CD4-positive, alpha-beta T cell (primary cell): ENCODE measurements at regions not wholly inside any gene's neighbourhood (a gene's known extent, or its start where the extent isn't known, plus 50 kb on each side); places are given as distances from the start of the nearest gene placed in this dataset.

ENCODE experiments used
- ATAC-seq: fragments of 200-7000 bp; cut with Tn5 transposase; one replicate; pipeline ENCODE4 v1.10.0; 2022; ENCODE audit warnings: mild to moderate bottlenecking; ENCODE audit not compliant: poor library complexity
- CTCF ChIA-PET: fragments of 350-600 bp; sonication (Branson Sonifier 250); formaldehyde crosslinking; loops from one replicate; lab custom pipeline; 2021; ENCODE audit warnings: antibody characterized with exemption, inconsistent platforms; lab: Charles Lee
- POLR2A ChIA-PET: fragments of 350-600 bp; sonication (Branson Sonifier 250); formaldehyde crosslinking; loops from one replicate; lab custom pipeline; 2021; ENCODE audit warnings: antibody characterized with exemption, inconsistent platforms; lab: Charles Lee
- DNase-seq, 14 experiments: peaks; one replicate each; pipeline ENCODE4 v3.0.0-alpha.2; 2013 to 2020; ENCODE audit warnings: mixed read lengths in 2 of 14
- H3K27ac ChIP-seq, 2 donors: one replicate each; pipeline versions ENCODE4 v1.5.1 to v1.7.0; 2013; ENCODE audit warnings: low read length in 2 of 2, low read depth in 1 of 2, mild to moderate bottlenecking in 1 of 2
- H3K27me3 ChIP-seq, 2 experiments: 1 replicate in 1 of 2; 2 replicates in 1 of 2; pipeline versions ENCODE4 v1.6.1 to v1.7.0; 2013; ENCODE audit warnings: low read length in 2 of 2, control low read depth in 1 of 2, mild to moderate bottlenecking in 1 of 2, moderate library complexity in 1 of 2; ENCODE audit not compliant: insufficient read depth in 2 of 2, control insufficient read depth in 1 of 2
- H3K36me3 ChIP-seq: one replicate; pipeline ENCODE4 v1.6.1; 2013; ENCODE audit warnings: low read length, control low read depth; ENCODE audit not compliant: insufficient read depth
- H3K4me1 ChIP-seq: one replicate; pipeline ENCODE4 v1.6.1; 2013; ENCODE audit warnings: low read length, control low read depth; ENCODE audit not compliant: insufficient read depth
- H3K4me3 ChIP-seq: one replicate; pipeline ENCODE4 v1.5.1; 2013; ENCODE audit warnings: mild to moderate bottlenecking, low read length, moderate library complexity
- H3K9me3 ChIP-seq, 2 experiments: 1 replicate in 1 of 2; 2 replicates in 1 of 2; pipeline versions ENCODE4 v1.6.1 to v1.7.0; 2013; ENCODE audit warnings: low read length in 2 of 2, mild to moderate bottlenecking in 2 of 2, control low read depth in 1 of 2, moderate library complexity in 1 of 2; ENCODE audit not compliant: control insufficient read depth in 1 of 2, insufficient read depth in 1 of 2
- H3K27ac Mint-ChIP-seq: one replicate; pipeline ENCODE4 v1.8.0; 2020; ENCODE audit warnings: mixed read lengths
- H3K27me3 Mint-ChIP-seq: one replicate; pipeline ENCODE4 v1.8.0; 2021; ENCODE audit warnings: mixed read lengths
- H3K36me3 Mint-ChIP-seq: one replicate; pipeline ENCODE4 v1.8.0; 2021; ENCODE audit warnings: low read depth, mixed read lengths
- H3K4me1 Mint-ChIP-seq: one replicate; pipeline ENCODE4 v1.8.0; 2021; ENCODE audit warnings: low read depth, mixed read lengths
- H3K4me3 Mint-ChIP-seq: one replicate; pipeline ENCODE4 v1.8.0; 2020; ENCODE audit warnings: mild to moderate bottlenecking, mixed read lengths
- H3K9me3 Mint-ChIP-seq: one replicate; pipeline ENCODE4 v1.8.0; 2020; ENCODE audit warnings: mixed read lengths
- intact Hi-C, 2 experiments: fragments of 100-400 bp; cut with DNase I in 1 of 2; cut with micrococcal nuclease in 1 of 2; formaldehyde crosslinking; loops; one replicate each; pipeline versions ENCODE4 v1.15.1 to v1.9.0; 2023 to 2025; cut with DNase I, micrococcal nuclease
- TF ChIP-seq, protein P1 (sequence below): fragments of 200-600 bp; IDR thresholded peaks from one replicate; pipeline ENCODE4 v1.8.0; 2022; ENCODE audit warnings: antibody characterized with exemption, mild to moderate bottlenecking

DNA sequence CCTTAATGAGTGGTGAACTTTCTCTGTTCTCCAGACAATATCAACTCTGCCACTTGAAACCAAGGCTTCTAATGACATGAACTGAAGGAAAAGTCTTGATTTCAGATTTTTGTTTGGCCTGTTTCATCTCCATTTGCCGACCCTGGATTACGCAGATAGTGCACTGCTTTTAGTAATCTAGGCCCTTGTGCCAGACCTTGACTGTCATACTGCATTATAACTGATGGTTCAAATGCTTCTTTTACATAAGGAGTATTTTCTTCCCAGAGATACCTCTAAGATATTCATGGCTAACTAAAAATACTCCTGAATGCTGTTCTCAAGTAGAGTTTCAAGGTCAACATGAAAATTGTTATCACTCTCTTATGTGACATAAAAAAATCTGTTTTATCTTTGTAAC is 238.7 kb upstream of the SEMA6A start:
- TF ChIP-seq, protein P1, sequence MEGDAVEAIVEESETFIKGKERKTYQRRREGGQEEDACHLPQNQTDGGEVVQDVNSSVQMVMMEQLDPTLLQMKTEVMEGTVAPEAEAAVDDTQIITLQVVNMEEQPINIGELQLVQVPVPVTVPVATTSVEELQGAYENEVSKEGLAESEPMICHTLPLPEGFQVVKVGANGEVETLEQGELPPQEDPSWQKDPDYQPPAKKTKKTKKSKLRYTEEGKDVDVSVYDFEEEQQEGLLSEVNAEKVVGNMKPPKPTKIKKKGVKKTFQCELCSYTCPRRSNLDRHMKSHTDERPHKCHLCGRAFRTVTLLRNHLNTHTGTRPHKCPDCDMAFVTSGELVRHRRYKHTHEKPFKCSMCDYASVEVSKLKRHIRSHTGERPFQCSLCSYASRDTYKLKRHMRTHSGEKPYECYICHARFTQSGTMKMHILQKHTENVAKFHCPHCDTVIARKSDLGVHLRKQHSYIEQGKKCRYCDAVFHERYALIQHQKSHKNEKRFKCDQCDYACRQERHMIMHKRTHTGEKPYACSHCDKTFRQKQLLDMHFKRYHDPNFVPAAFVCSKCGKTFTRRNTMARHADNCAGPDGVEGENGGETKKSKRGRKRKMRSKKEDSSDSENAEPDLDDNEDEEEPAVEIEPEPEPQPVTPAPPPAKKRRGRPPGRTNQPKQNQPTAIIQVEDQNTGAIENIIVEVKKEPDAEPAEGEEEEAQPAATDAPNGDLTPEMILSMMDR = no peak
- Histone ChIP-seq H3K4me3 (no peak overlapping the region), H3K36me3 (no peaks in the 10 kb centered on the region), H3K9me3 (peaks cover 0 to 4% of the 10 kb centered on the region in 2 experiments), H3K27me3 (no peaks in the 10 kb centered on the region), H3K4me1 (no peaks in the 10 kb centered on the region), H3K27ac (no peak overlapping the region)
- H3K36me3 Mint-ChIP-seq = no peaks in the 10 kb centered on the region
- no peaks in the 10 kb centered on the region for H3K27me3 Mint-ChIP-seq
- ATAC-seq (no peak), DNase-seq (no peak)
- ChIA-PET POLR2A (no interaction called here), CTCF (no interaction called here)
- H3K9me3 Mint-ChIP-seq = no peaks in the 10 kb centered on the region
- intact Hi-C loops = no loop called here
- H3K4me1 Mint-ChIP-seq = no peaks in the 10 kb centered on the region
- no peak overlapping the region for H3K4me3 Mint-ChIP-seq
- H3K27ac Mint-ChIP-seq = no peak overlapping the region

DNA sequence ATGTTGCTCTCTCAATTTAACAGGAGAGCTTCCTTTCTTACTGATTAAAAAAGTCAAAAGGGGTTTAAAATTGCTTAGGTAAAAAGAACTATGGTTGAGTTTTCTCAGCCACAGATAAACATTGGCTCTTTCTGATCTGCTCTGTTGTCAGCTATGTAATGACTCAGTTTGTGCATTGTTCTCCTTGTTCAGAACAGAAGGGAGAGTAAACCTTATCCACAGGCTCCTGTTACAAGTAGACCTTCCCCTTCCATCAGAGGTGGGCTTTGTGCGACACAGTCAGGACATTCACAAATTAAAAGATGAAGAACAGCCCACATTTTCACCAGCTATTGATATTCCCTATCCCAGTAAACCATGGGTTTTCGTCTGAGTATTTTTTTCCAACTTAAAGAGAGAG is 236.3 kb upstream of the SEMA6A start:
- ChIA-PET CTCF (no interaction called here), POLR2A (no interaction called here)
- Mint-ChIP-seq H3K27ac (no peak overlapping the region), H3K4me1 (no peaks in the 10 kb centered on the region), H3K9me3 (no peaks in the 10 kb centered on the region), H3K27me3 (no peaks in the 10 kb centered on the region), H3K4me3 (no peak overlapping the region), H3K36me3 (no peaks in the 10 kb centered on the region)
- H3K27me3 ChIP-seq = no peaks in the 10 kb centered on the region
- H3K27ac ChIP-seq = no peak overlapping the region
- no peak for DNase-seq
- no peak overlapping the region for H3K4me3 ChIP-seq
- intact Hi-C loops = no loop called here
- TF ChIP-seq, protein P1 = no peak
- H3K4me1 ChIP-seq = no peaks in the 10 kb centered on the region
- H3K36me3 ChIP-seq = no peaks in the 10 kb centered on the region
- H3K9me3 ChIP-seq = no peaks in the 10 kb centered on the region
- no peak for ATAC-seq

DNA sequence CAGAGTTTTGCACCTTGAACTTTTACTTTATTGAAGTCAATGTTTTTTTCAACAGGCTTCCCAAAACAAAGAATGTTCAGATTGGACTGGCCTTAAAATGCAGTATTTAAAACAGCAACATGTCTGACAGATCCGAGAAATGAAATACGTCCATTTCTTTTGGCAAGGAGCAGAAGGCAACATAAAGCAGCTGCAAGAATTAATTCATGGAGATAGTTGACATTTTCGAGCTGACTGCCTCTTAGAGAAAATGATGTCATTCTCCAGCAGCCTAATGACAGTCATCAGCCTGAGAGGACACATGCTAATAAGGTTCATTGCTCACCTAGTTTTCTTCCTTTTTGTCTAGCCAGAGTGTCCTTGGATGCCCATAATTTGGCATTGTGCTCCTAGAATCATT is 232.2 kb upstream of the SEMA6A start:
- no peak overlapping the region for H3K27ac ChIP-seq
- no peaks in the 10 kb centered on the region for H3K27me3 ChIP-seq
- H3K36me3 Mint-ChIP-seq = no peaks in the 10 kb centered on the region
- H3K4me1 Mint-ChIP-seq = no peaks in the 10 kb centered on the region
- no peak overlapping the region for H3K4me3 Mint-ChIP-seq
- H3K4me1 ChIP-seq = no peaks in the 10 kb centered on the region
- H3K36me3 ChIP-seq = no peaks in the 10 kb centered on the region
- CTCF ChIA-PET = no interaction called here
- H3K9me3 ChIP-seq = no peaks in the 10 kb centered on the region
- H3K4me3 ChIP-seq = no peak overlapping the region
- DNase-seq (no peak), ATAC-seq (no peak)
- H3K27me3 Mint-ChIP-seq = no peaks in the 10 kb centered on the region
- H3K9me3 Mint-ChIP-seq = no peaks in the 10 kb centered on the region
- POLR2A ChIA-PET = no interaction called here
- intact Hi-C loops = no loop called here
- TF ChIP-seq, protein P1 = no peak
- no peak overlapping the region for H3K27ac Mint-ChIP-seq
